HG03196 (cell line): ENCODE measurements at regions not wholly inside any gene's neighbourhood (a gene's known extent, or its start where the extent isn't known, plus 50 kb on each side); places are given as distances from the start of the nearest gene placed in this dataset.

Experiments used
- ATAC-seq: cut with Tn5 transposase; IDR thresholded peaks from one replicate; pipeline ENCODE4 v1.9.1; 2021; ENCODE audit not compliant: unreplicated experiment

DNA sequence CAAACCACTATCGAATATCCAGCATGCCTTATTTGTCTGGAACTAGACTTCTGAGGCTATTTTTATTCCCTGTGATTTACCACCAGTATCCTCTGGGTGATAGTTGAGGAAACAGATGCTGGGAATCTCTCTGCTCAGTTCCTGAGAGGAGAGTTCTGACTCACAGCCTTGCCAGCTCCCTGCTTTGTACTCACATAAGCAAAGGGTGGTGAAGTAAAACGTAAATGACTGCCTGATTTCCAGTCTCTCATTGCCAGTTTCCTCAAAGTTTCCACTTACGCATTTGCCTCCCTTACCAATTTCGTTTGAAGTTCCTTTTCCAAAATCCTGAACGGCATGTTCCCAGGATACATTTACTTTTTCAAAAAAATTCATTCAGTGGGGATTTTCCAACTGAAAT, 69.2 kb upstream of the HNRNPA3 start:
- ATAC-seq, result no peak

DNA sequence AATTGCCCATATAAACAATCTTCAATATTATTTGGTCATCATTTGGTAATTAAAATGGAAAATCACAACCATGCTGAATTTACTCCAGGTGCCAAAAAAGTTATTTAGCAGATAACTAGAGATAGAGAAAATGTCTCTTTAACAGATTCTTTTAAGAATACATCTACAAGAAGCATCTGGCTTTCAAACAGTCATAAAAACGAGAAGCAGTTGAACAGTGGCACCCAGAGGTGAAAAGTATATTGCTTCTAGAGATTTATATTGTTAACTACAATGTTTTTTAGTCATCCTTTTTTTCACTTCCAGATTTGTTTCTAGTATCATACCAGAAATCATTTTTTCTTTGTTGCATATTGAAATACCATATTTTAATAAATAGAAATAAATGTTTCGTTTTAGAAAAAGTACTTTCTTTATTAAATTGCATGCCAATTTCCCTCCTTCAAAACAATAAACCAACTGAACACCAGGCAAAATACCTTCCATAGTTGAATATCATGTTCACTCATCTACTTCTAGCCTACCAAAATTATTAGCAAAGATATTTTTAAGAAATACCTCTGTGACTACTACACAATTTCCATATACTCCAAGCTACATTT, 65.4 kb upstream of the HNRNPA3 start:
- ATAC-seq, result peak; percentile 65

- no peak for ATAC-seq
These were observed 64.7 kb upstream of the HNRNPA3 start for GRCh38 chr2:177147834-177148445.

GRCh38 chr2:177148477-177149154, 64.0 kb upstream of the HNRNPA3 start:
- peak; percentile 81 for ATAC-seq

- ATAC-seq, result no peak
These were observed 63.5 kb upstream of the HNRNPA3 start for GRCh38 chr2:177149155-177149503.

- no peak for ATAC-seq
These were observed 58.8 kb upstream of the HNRNPA3 start for GRCh38 chr2:177153805-177154204.

DNA sequence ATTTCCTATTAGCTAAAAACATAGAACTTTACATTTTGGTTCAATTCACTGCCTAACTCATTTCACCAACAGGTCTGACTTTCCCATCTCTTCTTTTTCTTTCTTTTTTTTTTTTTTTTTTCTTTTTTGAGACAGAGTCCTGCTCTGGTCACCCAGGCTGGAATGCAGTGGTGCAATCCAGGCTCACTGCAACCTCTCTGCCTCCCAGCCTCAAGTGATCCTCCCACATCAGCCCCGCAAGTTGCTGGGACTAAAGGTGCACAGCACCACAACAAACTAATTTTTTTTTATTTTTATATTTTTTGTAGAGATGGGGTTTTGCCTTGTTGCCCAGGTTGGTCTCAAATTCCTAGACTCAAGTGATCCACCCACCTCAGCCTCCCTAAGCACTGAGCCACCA, 57.8 kb upstream of the HNRNPA3 start:
- no peak for ATAC-seq

DNA sequence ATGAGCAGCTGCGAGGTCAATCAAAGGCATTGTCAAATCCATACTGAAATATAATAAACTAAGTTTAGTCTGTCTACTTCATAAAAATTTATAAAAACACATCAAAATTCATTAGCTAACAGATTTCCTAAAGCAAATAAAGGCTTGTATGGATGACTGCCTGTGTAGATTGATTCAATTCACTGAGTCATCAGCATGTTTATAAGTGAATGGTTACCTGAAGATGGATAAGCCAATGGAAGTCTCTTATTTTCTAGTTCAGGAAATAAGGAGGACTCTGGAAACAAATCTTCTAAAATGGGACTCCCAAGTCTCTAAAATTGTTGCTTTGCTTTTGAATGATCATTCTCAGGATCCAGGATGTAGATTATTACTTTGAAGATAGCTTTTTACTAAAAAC, 57.0 kb upstream of the HNRNPA3 start:
- ATAC-seq, result no peak

DNA sequence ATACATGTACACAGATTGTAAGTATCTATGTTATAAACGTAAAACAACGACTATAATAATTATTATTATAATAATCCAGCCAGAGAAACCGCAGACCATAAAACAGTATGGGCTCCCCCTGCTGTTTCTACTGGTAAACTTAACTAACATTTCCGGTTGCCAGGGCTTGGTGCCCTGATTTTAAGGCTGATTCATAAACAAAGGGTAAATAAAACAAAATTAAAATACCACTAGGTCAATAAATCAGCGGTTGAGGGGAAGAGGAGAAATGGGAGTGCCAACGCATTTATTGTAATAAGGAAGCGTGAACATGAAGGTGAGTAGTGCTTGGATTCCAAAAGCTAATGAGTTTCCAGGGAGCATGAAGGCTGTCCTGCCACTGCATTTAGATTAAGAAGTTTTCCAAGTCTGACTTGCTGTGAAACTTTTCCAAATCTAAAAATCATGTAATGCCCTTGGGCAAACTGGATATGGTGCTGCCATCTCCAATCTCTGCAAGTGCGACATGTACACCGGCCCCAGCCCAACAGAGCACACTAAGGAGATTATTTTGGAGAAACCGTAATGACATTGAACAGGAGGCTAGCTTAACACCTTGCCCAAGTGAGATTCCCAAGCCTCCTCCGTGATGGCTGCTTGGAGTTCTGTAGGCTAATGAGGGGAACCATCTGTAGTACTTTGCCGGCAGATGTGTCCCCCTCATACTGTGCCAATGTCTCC, 50.7 kb upstream of the HNRNPA3 start:
- ATAC-seq, result no peak
